GM12878 (cell line): ENCODE measurements at regions not wholly inside any gene's neighbourhood (a gene's known extent, or its start where the extent isn't known, plus 50 kb on each side); places are given as distances from the start of the nearest gene placed in this dataset.

Experiments used
- ATAC-seq: fragments of 200-7000 bp; cut with Tn5 transposase; 3 replicates; pipeline ENCODE4 v1.9.1; 2020; ENCODE audit warnings: mild to moderate bottlenecking, moderate library complexity
- BruUV-seq: library from RNA; stranded (reverse); fragments of 400-500 nt; replicated peaks from 2 replicates; lab custom pipeline; 2021; lab: Mats Ljungman, UMichigan
- CTCF ChIA-PET: fragments of 300-600 bp; sonication (Branson Sonifier 250); formaldehyde crosslinking; extraction: SDS; loops from one replicate; lab custom pipeline; 2021; ENCODE audit warnings: inconsistent platforms; lab: Yijun Ruan, JAX
- POLR2A ChIA-PET: fragments of 350-600 bp; formaldehyde crosslinking; extraction: SDS; loops from one replicate; lab custom pipeline; 2021; ENCODE audit warnings: inconsistent platforms; lab: Charles Lee
- RAD21 ChIA-PET: fragments of 300-600 bp; sonication (Branson Sonifier 250); formaldehyde crosslinking; loops from one replicate; lab custom pipeline; 2023; ENCODE audit warnings: antibody characterized with exemption; ENCODE audit not compliant: unreplicated experiment; lab: Charles Lee
- SMC1A ChIA-PET: fragments of 300-600 bp; sonication (Branson Sonifier 250); formaldehyde crosslinking; loops from one replicate; lab custom pipeline; 2023; ENCODE audit not compliant: unreplicated experiment, uncharacterized antibody; lab: Charles Lee
- DNase-seq: peaks from one replicate; pipeline ENCODE4 v3.0.0-alpha.2; 2011; ENCODE audit warnings: low read depth, low spot score
- FAIRE-seq: peaks from 3 replicates; lab custom pipeline; 2011; peaks lifted over from hg19 to GRCh38; lab: Jason Lieb, UNC
- H2AFZ ChIP-seq: 2 replicates; pipeline ENCODE4 v1.6.0; 2011; ENCODE audit warnings: low read depth, low read length, control low read depth; ENCODE audit not compliant: control insufficient read depth
- H3K27ac ChIP-seq: 2 replicates; pipeline ENCODE4 v1.5.1; 2011; ENCODE audit warnings: control low read depth; ENCODE audit not compliant: control insufficient read depth, insufficient read depth
- H3K27me3 ChIP-seq, 2 experiments: replicated peaks in 1 of 2; 2 replicates each; pipeline versions ENCODE4 v1.6.0 to v1.6.1; 2011; ENCODE audit warnings: low read length in 1 of 2; ENCODE audit not compliant: control insufficient read depth in 2 of 2, insufficient read depth in 2 of 2
- H3K36me3 ChIP-seq, 2 experiments: 2 replicates each; pipeline ENCODE4 v1.5.1; 2011; ENCODE audit warnings: low read length in 1 of 2; ENCODE audit not compliant: control insufficient read depth in 2 of 2, insufficient read depth in 2 of 2
- H3K4me1 ChIP-seq: 2 replicates; pipeline ENCODE4 v1.6.1; 2011; ENCODE audit warnings: mild to moderate bottlenecking, low read length, moderate library complexity, mixed read lengths; ENCODE audit not compliant: control insufficient read depth, insufficient read depth
- H3K4me2 ChIP-seq: 2 replicates; pipeline ENCODE4 v1.6.0; 2011; ENCODE audit warnings: control low read depth; ENCODE audit not compliant: control insufficient read depth, insufficient read depth
- H3K4me3 ChIP-seq: fragments of 200-600 bp; sonication (generic); 2 replicates; pipeline ENCODE4 v1.5.1; 2016
- H3K79me2 ChIP-seq: 2 replicates; pipeline ENCODE4 v1.6.0; 2011; ENCODE audit warnings: low read length; ENCODE audit not compliant: control insufficient read depth, insufficient read depth
- H3K9ac ChIP-seq: 2 replicates; pipeline ENCODE4 v1.8.0; 2011; ENCODE audit warnings: low read length, control low read depth, mixed read lengths; ENCODE audit not compliant: control insufficient read depth, insufficient read depth
- H3K9me3 ChIP-seq: replicated peaks from 3 replicates; pipeline ENCODE4 v1.5.1; 2011; ENCODE audit warnings: mild to moderate bottlenecking, low read length; ENCODE audit not compliant: control insufficient read depth, insufficient read depth
- H4K20me1 ChIP-seq: 2 replicates; pipeline ENCODE4 v1.6.0; 2011; ENCODE audit not compliant: control insufficient read depth, insufficient read depth
- BCL11A ChIP-seq: IDR thresholded peaks from 2 replicates; pipeline ENCODE4 v1.6.1; 2011; ENCODE audit warnings: low read depth, low read length
- CBFB ChIP-seq: IDR thresholded peaks from 2 replicates; pipeline ENCODE4 v1.6.1; 2016; ENCODE audit warnings: antibody characterized with exemption, low read depth
- CHD4 ChIP-seq: fragments of 200-600 bp; sonication (generic); IDR thresholded peaks from 2 replicates; pipeline ENCODE4 v1.6.1; 2016; ENCODE audit warnings: mild to moderate bottlenecking
- CREB1 ChIP-seq: IDR thresholded peaks from 2 replicates; pipeline ENCODE4 v1.6.1; 2012; ENCODE audit warnings: low read depth, mild to moderate bottlenecking, inconsistent platforms
- E2F8 ChIP-seq: fragments of 450-650 bp; IDR thresholded peaks from 2 replicates; pipeline ENCODE4 v1.6.1; 2018; ENCODE audit warnings: mild to moderate bottlenecking, low read depth, moderate library complexity; ENCODE audit not compliant: partially characterized antibody
- HDAC2 ChIP-seq: fragments of 200-600 bp; sonication (generic); IDR thresholded peaks from 2 replicates; pipeline ENCODE4 v1.6.1; 2017
- NR2C1 ChIP-seq: fragments of 450-650 bp; IDR thresholded peaks from 2 replicates; pipeline ENCODE4 v1.6.1; 2017; ENCODE audit warnings: antibody characterized with exemption, mild to moderate bottlenecking, moderate library complexity
- NRF1 ChIP-seq: conservative IDR thresholded peaks from 2 replicates; pipeline ENCODE4 v1.6.1; 2011; ENCODE audit warnings: mild to moderate bottlenecking, low read depth, low read length, improper control_type of control experiment
- PAX8 ChIP-seq: fragments of 450-650 bp; IDR thresholded peaks from 2 replicates; pipeline ENCODE4 v1.6.1; 2017; ENCODE audit warnings: mild to moderate bottlenecking, moderate library complexity
- SMAD1 ChIP-seq: fragments of 450-650 bp; IDR thresholded peaks from 2 replicates; pipeline ENCODE4 v1.6.1; 2018; ENCODE audit warnings: mild to moderate bottlenecking, low read depth; ENCODE audit not compliant: partially characterized antibody
- SREBF1 ChIP-seq: IDR thresholded peaks from 2 replicates; pipeline ENCODE4 v1.6.1; 2012; ENCODE audit warnings: mild to moderate bottlenecking, low read length
- YY1 ChIP-seq: IDR thresholded peaks from 2 replicates; pipeline ENCODE4 v1.6.1; 2011; ENCODE audit warnings: low read depth, mild to moderate bottlenecking, low read length
- ZBTB33 ChIP-seq: fragments of 450-650 bp; IDR thresholded peaks from 2 replicates; pipeline ENCODE4 v1.6.1; 2017; ENCODE audit warnings: mild to moderate bottlenecking
- ZNF207 ChIP-seq: fragments of 450-650 bp; IDR thresholded peaks from 2 replicates; pipeline ENCODE4 v1.6.1; 2014; ENCODE audit warnings: antibody characterized with exemption, mild to moderate bottlenecking, borderline replicate concordance
- ZNF24 ChIP-seq: fragments of 450-650 bp; IDR thresholded peaks from 2 replicates; pipeline ENCODE4 v1.6.1; 2017; ENCODE audit warnings: antibody characterized with exemption, mild to moderate bottlenecking
- WGBS: methylation state at CpG from one replicate; pipeline ENCODE4 v1.1.6; 2016; ENCODE audit warnings: low lambda C conversion rate; ENCODE audit not compliant: insufficient replicate concordance, insufficient coverage; ENCODE audit errors: missing lambda C conversion rate; 5-methylcytosine and 5-hydroxymethylcytosine counted together
- in situ Hi-C: fragments of 300-500 bp; cut with MboI; formaldehyde crosslinking; loops from 9 replicates; pipeline ENCODE4 v1.14.3; 2018; ENCODE audit warnings: mixed read lengths
- intact Hi-C: fragments of 100-400 bp; cut with micrococcal nuclease; formaldehyde crosslinking; loops from one replicate; pipeline ENCODE4 v1.14.2; 2022; ENCODE audit not compliant: unreplicated experiment
- TF ChIP-seq, protein P1 (sequence below): IDR thresholded peaks from 2 replicates; pipeline ENCODE4 v1.6.1; 2011; ENCODE audit warnings: mild to moderate bottlenecking, low read depth, low read length, moderate library complexity; ENCODE audit not compliant: insufficient replicate concordance

GRCh38 chr6:26223650-26224546 lies 136.7 kb downstream of the HFE start:
- TSS peak; percentile 86 for BruUV-seq
- Histone ChIP-seq H3K4me3 (peak overlapping the region; percentile 79), H3K36me3 (no peaks in the 10 kb centered on the region), H2AFZ (peak overlapping the region; percentile 90), H3K27ac (peak overlapping the region; percentile 96), H3K4me1 (peaks cover 21% of the 10 kb centered on the region), H3K79me2 (peaks cover 7% of the 10 kb centered on the region), H3K27me3 (no peaks in the 10 kb centered on the region), H3K4me2 (peak overlapping the region; percentile 56), H4K20me1 (no peaks in the 10 kb centered on the region), H3K9ac (peak overlapping the region; percentile 81), H3K9me3 (peaks cover 8% of the 10 kb centered on the region; the same call in 2 of the 3 replicates)
- POLR2A ChIA-PET: interaction anchor here (0.7 to 3.8 kb wide), 9 partner anchors 8 to 250 kb away, joined by 3 to 28 read pairs (median 7); a partner anchor contains a TSS
- FAIRE-seq: peak; percentile 90
- ATAC-seq: peak; percentile 85
- in situ Hi-C loops (no loop called here), intact Hi-C loops (loop anchor here (1.0 kb wide), 1 partner anchor 9 kb away; no protein-coding TSS in a partner anchor)
- SMC1A ChIA-PET: interaction anchor here (0.6 to 3.0 kb wide), 12 partner anchors 9 to 340 kb away, joined by 3 to 18 read pairs (median 4); a partner anchor contains a TSS
- RAD21 ChIA-PET: interaction anchor here (0.5 to 2.4 kb wide), 9 partner anchors 10 to 346 kb away, joined by 3 to 14 read pairs (median 4); a partner anchor contains a TSS
- peak; percentile 78 for DNase-seq
- CTCF ChIA-PET: interaction anchor here (0.7 to 1.9 kb wide), 5 partner anchors 10 to 48 kb away, joined by 3 to 7 read pairs (median 3); a partner anchor contains a TSS
- WGBS: under 1% methylated on average over 26 of the region's 26 CpGs
- TF ChIP-seq E2F8 (no peak), NR2C1 (0 out of 2 replicates have a peak, but pooled peaks have one; percentile 19), HDAC2 (no peak), CBFB (no peak), CHD4 (no peak), YY1 (peak; percentile 97), SREBF1 (no peak), ZNF24 (no peak), CREB1 (no peak), SMAD1 (no peak), PAX8 (peak; percentile 97), BCL11A (no peak), NRF1 (peak; percentile 36), ZNF207 (no peak), ZBTB33 (no peak)
- TF ChIP-seq, protein P1, sequence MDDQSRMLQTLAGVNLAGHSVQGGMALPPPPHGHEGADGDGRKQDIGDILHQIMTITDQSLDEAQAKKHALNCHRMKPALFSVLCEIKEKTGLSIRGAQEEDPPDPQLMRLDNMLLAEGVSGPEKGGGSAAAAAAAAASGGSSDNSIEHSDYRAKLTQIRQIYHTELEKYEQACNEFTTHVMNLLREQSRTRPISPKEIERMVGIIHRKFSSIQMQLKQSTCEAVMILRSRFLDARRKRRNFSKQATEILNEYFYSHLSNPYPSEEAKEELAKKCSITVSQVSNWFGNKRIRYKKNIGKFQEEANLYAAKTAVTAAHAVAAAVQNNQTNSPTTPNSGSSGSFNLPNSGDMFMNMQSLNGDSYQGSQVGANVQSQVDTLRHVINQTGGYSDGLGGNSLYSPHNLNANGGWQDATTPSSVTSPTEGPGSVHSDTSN: no peak
